IMR-90 (cell line): ENCODE measurements at regions not wholly inside any gene's neighbourhood (a gene's known extent, or its start where the extent isn't known, plus 50 kb on each side); places are given as distances from the start of the nearest gene placed in this dataset.

Experiments
- ATAC-seq: fragments of 200-7000 bp; cut with Tn5 transposase; 2 replicates; pipeline ENCODE4 v1.9.1; 2020; ENCODE audit warnings: low read depth, mild to moderate bottlenecking, moderate library complexity
- BruUV-seq: library from RNA; stranded (reverse); fragments of 400-500 nt; replicated peaks from 2 replicates; lab custom pipeline; 2021; lab: Mats Ljungman, UMichigan
- CTCF ChIA-PET: fragments of 300-600 bp; formaldehyde crosslinking; extraction: SDS; loops from one replicate; lab custom pipeline; 2021; ENCODE audit warnings: antibody characterized with exemption; lab: Yijun Ruan, JAX
- POLR2A ChIA-PET: fragments of 300-600 bp; sonication (Branson Sonifier 250); formaldehyde crosslinking; loops from one replicate; lab custom pipeline; 2022; ENCODE audit warnings: antibody characterized with exemption; ENCODE audit not compliant: unreplicated experiment; lab: Charles Lee
- DNase-seq: peaks from one replicate; pipeline ENCODE4 v3.0.0; 2013
- H2AFZ ChIP-seq: replicated peaks from 2 replicates; pipeline ENCODE3; 2013; ENCODE audit warnings: low read length, mild to moderate bottlenecking; ENCODE audit not compliant: poor library complexity
- H2AK5ac ChIP-seq: 2 replicates; pipeline ENCODE4 v1.6.1; 2013; ENCODE audit warnings: low read depth, low read length, inconsistent platforms
- H2AK9ac ChIP-seq: replicated peaks from 2 replicates; pipeline ENCODE3; 2013; ENCODE audit warnings: mild to moderate bottlenecking, low read depth, low read length, moderate library complexity; ENCODE audit not compliant: poor library complexity
- H2BK120ac ChIP-seq: 2 replicates; pipeline ENCODE4 v1.6.1; 2013; ENCODE audit warnings: low read depth, low read length, inconsistent platforms
- H2BK15ac ChIP-seq: 3 replicates; pipeline ENCODE4 v1.6.1; 2013; ENCODE audit warnings: low read depth, low read length, inconsistent platforms
- H2BK20ac ChIP-seq: 2 replicates; pipeline ENCODE4 v1.6.1; 2013; ENCODE audit warnings: low read depth, mild to moderate bottlenecking, inconsistent platforms, low read length, moderate library complexity
- H2BK5ac ChIP-seq: 2 replicates; pipeline ENCODE4 v1.6.1; 2013; ENCODE audit warnings: mild to moderate bottlenecking, low read depth, low read length, inconsistent platforms; ENCODE audit not compliant: poor library complexity, severe bottlenecking
- H3K14ac ChIP-seq: replicated peaks from 2 replicates; pipeline ENCODE4 v1.6.1; 2013; ENCODE audit warnings: low read depth, low read length, inconsistent platforms
- H3K18ac ChIP-seq: 2 replicates; pipeline ENCODE4 v1.6.1; 2013; ENCODE audit warnings: low read depth, low read length, control low read depth
- H3K23ac ChIP-seq: 2 replicates; pipeline ENCODE4 v1.6.1; 2013; ENCODE audit warnings: low read depth, low read length, inconsistent platforms
- H3K27ac ChIP-seq: 2 replicates; pipeline ENCODE4 v1.5.1; 2013; ENCODE audit warnings: mild to moderate bottlenecking, control low read depth, low read length; ENCODE audit not compliant: insufficient read depth
- H3K27me3 ChIP-seq: 2 replicates; pipeline ENCODE4 v1.6.1; 2013; ENCODE audit warnings: low read length; ENCODE audit not compliant: control insufficient read depth, insufficient read depth
- H3K36me3 ChIP-seq: 2 replicates; pipeline ENCODE4 v1.6.1; 2013; ENCODE audit warnings: low read length, mixed read lengths; ENCODE audit not compliant: control insufficient read depth, insufficient read depth
- H3K4ac ChIP-seq: 2 replicates; pipeline ENCODE4 v1.6.1; 2013; ENCODE audit warnings: low read depth, low read length, inconsistent platforms
- H3K4me1 ChIP-seq: 2 replicates; pipeline ENCODE4 v1.6.1; 2013; ENCODE audit warnings: low read length, mixed read lengths; ENCODE audit not compliant: control insufficient read depth, insufficient read depth
- H3K4me2 ChIP-seq: 2 replicates; pipeline ENCODE4 v1.6.1; 2013; ENCODE audit warnings: low read depth, mild to moderate bottlenecking, control low read depth, low read length, moderate library complexity
- H3K4me3 ChIP-seq: 2 replicates; pipeline ENCODE4 v1.5.1; 2013; ENCODE audit warnings: low read depth, mild to moderate bottlenecking, control low read depth, low read length, moderate library complexity; ENCODE audit not compliant: insufficient read depth
- H3K56ac ChIP-seq: 2 replicates; pipeline ENCODE4 v1.6.1; 2013; ENCODE audit warnings: low read length, inconsistent platforms; ENCODE audit not compliant: insufficient read depth; ENCODE audit errors: extremely low read depth
- H3K79me1 ChIP-seq, 2 experiments: 2 replicates each; pipeline ENCODE4 v1.6.1; 2013; ENCODE audit warnings: low read length in 2 of 2, inconsistent platforms in 1 of 2, low read depth in 1 of 2
- H3K9ac ChIP-seq: 2 replicates; pipeline ENCODE4 v1.6.1; 2013; ENCODE audit warnings: low read depth, low read length, control low read depth
- H3K9me1 ChIP-seq: 2 replicates; pipeline ENCODE4 v1.6.1; 2013; ENCODE audit warnings: low read length, inconsistent platforms; ENCODE audit not compliant: insufficient read depth
- H3K9me3 ChIP-seq: 2 replicates; pipeline ENCODE4 v1.6.1; 2013; ENCODE audit warnings: low read length; ENCODE audit not compliant: control insufficient read depth, insufficient read depth
- H4K20me1 ChIP-seq: 2 replicates; pipeline ENCODE4 v1.6.1; 2013; ENCODE audit warnings: low read length, inconsistent platforms; ENCODE audit not compliant: insufficient read depth
- H4K5ac ChIP-seq: 2 replicates; pipeline ENCODE4 v1.6.1; 2013; ENCODE audit warnings: mild to moderate bottlenecking, low read depth, low read length, control low read depth
- H4K8ac ChIP-seq, 2 experiments: 2 replicates each; pipeline ENCODE4 v1.6.1; 2013; ENCODE audit warnings: low read depth in 2 of 2, low read length in 2 of 2, control low read depth in 1 of 2, inconsistent platforms in 1 of 2
- H4K91ac ChIP-seq: 2 replicates; pipeline ENCODE4 v1.6.1; 2013; ENCODE audit warnings: low read depth, low read length, inconsistent platforms; ENCODE audit not compliant: insufficient read depth
- BHLHE40 ChIP-seq: fragments of 150-350 bp; IDR thresholded peaks from 2 replicates; pipeline ENCODE4 v1.6.1; 2016; ENCODE audit warnings: mild to moderate bottlenecking, low read depth, low read length
- CEBPB ChIP-seq: IDR thresholded peaks from 2 replicates; pipeline ENCODE4 v1.6.1; 2012; ENCODE audit warnings: low read depth, low read length, improper control_type of control experiment
- CHD1 ChIP-seq: IDR thresholded peaks from 2 replicates; pipeline ENCODE4 v1.6.1; 2012; ENCODE audit warnings: low read depth, low read length, improper control_type of control experiment
- FOS ChIP-seq: fragments of 150-350 bp; IDR thresholded peaks from 2 replicates; pipeline ENCODE4 v1.6.1; 2016; ENCODE audit warnings: low read depth, low read length
- MAFK ChIP-seq: IDR thresholded peaks from 2 replicates; pipeline ENCODE4 v1.6.1; 2012; ENCODE audit warnings: low read depth, low read length, improper control_type of control experiment
- MAZ ChIP-seq: IDR thresholded peaks from 2 replicates; pipeline ENCODE4 v1.6.1; 2012; ENCODE audit warnings: low read depth, mild to moderate bottlenecking, low read length, improper control_type of control experiment, moderate library complexity, borderline replicate concordance
- MXI1 ChIP-seq: IDR thresholded peaks from 2 replicates; pipeline ENCODE4 v1.6.1; 2012; ENCODE audit warnings: low read depth, mild to moderate bottlenecking, low read length, moderate library complexity, borderline replicate concordance
- NFE2L2 ChIP-seq: fragments of 150-350 bp; IDR thresholded peaks from 2 replicates; pipeline ENCODE4 v1.6.1; 2016; ENCODE audit warnings: low read depth, mild to moderate bottlenecking, low read length
- POLR2A ChIP-seq: IDR thresholded peaks from 2 replicates; pipeline ENCODE4 v1.6.1; 2012; ENCODE audit warnings: mild to moderate bottlenecking, low read depth, low read length
- RAD21 ChIP-seq: IDR thresholded peaks from 2 replicates; pipeline ENCODE4 v1.6.1; 2012; ENCODE audit warnings: low read length, improper control_type of control experiment
- RCOR1 ChIP-seq: IDR thresholded peaks from 2 replicates; pipeline ENCODE4 v1.6.1; 2012; ENCODE audit warnings: mild to moderate bottlenecking, low read length, improper control_type of control experiment; ENCODE audit not compliant: insufficient replicate concordance
- RFX5 ChIP-seq: IDR thresholded peaks from 2 replicates; pipeline ENCODE4 v1.8.0; 2012; ENCODE audit warnings: low read depth, mild to moderate bottlenecking, low read length, moderate library complexity
- SMC3 ChIP-seq: fragments of 150-350 bp; IDR thresholded peaks from 2 replicates; pipeline ENCODE4 v1.6.1; 2016; ENCODE audit warnings: low read depth, mild to moderate bottlenecking, antibody characterized with exemption, low read length, moderate library complexity
- WGBS, 2 experiments: methylation state at CpG; one replicate each; pipeline versions ENCODE4 v1.1.5 to v1.1.7; 2013; ENCODE audit warnings: missing lambda C conversion rate in 2 of 2; ENCODE audit not compliant: insufficient read length in 1 of 2; ENCODE audit errors: extremely low coverage in 2 of 2; 5-methylcytosine and 5-hydroxymethylcytosine counted together
- dilution Hi-C: fragments of 300-500 bp; cut with HindIII; formaldehyde crosslinking; loops from one replicate; pipeline ENCODE4 v1.14.3; 2018; ENCODE audit warnings: low sequenced_read_pairs; ENCODE audit not compliant: unreplicated experiment
- in situ Hi-C: fragments of 300-500 bp; cut with MboI; formaldehyde crosslinking; loops from 3 replicates; pipeline ENCODE4 v1.14.3; 2019; ENCODE audit warnings: low sequenced_read_pairs, inconsistent platforms, mixed read lengths
- intact Hi-C: fragments of 100-400 bp; cut with micrococcal nuclease; formaldehyde crosslinking; loops from 2 replicates; pipeline ENCODE4 v1.10.0; 2022
- TF ChIP-seq, protein P1 (sequence below): fragments of 150-350 bp; IDR thresholded peaks from 2 replicates; pipeline ENCODE4 v1.6.1; 2017; ENCODE audit warnings: mild to moderate bottlenecking, antibody characterized with exemption, low read length, low read depth
- TF ChIP-seq, protein P2 (sequence below): conservative IDR thresholded peaks from 2 replicates; pipeline ENCODE4 v1.5.1; 2012; ENCODE audit warnings: mild to moderate bottlenecking, low read depth, low read length, improper control_type of control experiment
- TF ChIP-seq, protein P3 (sequence below): fragments of 150-350 bp; IDR thresholded peaks from 2 replicates; pipeline ENCODE4 v1.6.1; 2016; ENCODE audit warnings: low read depth, mild to moderate bottlenecking, low read length, moderate library complexity, borderline replicate concordance

DNA sequence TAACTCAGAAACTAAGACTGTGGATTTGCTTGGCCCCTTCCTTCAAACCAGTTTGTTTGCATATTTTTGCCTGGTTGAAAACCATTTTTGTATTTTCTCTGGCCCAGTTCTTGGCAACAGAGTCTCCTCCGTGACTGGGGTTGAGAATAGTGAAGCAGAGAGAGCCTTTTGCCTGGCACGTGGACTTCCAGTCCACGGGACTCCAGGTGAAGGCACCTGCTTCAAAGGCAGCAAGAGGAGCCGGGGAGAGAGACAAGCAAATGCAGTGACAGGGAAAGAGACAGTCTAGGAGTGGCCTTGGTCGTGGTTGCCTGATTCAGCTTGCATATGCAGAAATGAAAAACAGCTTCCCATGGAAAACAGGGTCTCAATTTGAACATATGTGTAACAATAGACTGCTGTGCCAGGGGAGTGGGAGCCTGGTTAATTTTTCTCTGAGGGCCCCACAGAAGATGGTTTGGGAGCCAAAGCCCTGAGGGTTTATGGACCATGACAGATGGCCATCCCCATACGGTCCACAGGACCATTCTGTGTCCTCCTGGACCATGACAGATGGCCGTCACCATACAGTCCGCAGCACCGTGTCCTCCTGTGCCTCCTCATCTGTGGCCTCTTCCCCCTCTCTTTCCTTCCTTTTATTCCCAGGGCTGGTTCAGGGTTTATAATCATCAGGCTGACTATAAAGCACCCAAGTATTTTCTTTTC is 272.2 kb upstream of the RASGEF1B start:
- intact Hi-C loops (no loop called here), in situ Hi-C loops (no loop called here), dilution Hi-C loops (no loop called here)
- H3K4me3 ChIP-seq = no peak overlapping the region
- no peak overlapping the region for H2BK15ac ChIP-seq
- ATAC-seq = no peak
- TF ChIP-seq, protein P1, sequence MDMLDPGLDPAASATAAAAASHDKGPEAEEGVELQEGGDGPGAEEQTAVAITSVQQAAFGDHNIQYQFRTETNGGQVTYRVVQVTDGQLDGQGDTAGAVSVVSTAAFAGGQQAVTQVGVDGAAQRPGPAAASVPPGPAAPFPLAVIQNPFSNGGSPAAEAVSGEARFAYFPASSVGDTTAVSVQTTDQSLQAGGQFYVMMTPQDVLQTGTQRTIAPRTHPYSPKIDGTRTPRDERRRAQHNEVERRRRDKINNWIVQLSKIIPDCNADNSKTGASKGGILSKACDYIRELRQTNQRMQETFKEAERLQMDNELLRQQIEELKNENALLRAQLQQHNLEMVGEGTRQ = no peak
- TF ChIP-seq RFX5 (no peak), FOS (no peak), SMC3 (no peak), CEBPB (no peak), RCOR1 (no peak), POLR2A (no peak), RAD21 (no peak), MAFK (no peak), MXI1 (no peak), NFE2L2 (no peak), CHD1 (no peak), BHLHE40 (no peak), MAZ (no peak)
- TF ChIP-seq, protein P2, sequence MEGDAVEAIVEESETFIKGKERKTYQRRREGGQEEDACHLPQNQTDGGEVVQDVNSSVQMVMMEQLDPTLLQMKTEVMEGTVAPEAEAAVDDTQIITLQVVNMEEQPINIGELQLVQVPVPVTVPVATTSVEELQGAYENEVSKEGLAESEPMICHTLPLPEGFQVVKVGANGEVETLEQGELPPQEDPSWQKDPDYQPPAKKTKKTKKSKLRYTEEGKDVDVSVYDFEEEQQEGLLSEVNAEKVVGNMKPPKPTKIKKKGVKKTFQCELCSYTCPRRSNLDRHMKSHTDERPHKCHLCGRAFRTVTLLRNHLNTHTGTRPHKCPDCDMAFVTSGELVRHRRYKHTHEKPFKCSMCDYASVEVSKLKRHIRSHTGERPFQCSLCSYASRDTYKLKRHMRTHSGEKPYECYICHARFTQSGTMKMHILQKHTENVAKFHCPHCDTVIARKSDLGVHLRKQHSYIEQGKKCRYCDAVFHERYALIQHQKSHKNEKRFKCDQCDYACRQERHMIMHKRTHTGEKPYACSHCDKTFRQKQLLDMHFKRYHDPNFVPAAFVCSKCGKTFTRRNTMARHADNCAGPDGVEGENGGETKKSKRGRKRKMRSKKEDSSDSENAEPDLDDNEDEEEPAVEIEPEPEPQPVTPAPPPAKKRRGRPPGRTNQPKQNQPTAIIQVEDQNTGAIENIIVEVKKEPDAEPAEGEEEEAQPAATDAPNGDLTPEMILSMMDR = no peak
- TF ChIP-seq, protein P3, sequence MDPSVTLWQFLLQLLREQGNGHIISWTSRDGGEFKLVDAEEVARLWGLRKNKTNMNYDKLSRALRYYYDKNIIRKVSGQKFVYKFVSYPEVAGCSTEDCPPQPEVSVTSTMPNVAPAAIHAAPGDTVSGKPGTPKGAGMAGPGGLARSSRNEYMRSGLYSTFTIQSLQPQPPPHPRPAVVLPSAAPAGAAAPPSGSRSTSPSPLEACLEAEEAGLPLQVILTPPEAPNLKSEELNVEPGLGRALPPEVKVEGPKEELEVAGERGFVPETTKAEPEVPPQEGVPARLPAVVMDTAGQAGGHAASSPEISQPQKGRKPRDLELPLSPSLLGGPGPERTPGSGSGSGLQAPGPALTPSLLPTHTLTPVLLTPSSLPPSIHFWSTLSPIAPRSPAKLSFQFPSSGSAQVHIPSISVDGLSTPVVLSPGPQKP = no peak
- no peaks in the 10 kb centered on the region for H3K79me1 ChIP-seq
- no peak overlapping the region for H2AK5ac ChIP-seq
- 49% methylated on average over 7 of the region's 9 CpGs; no CpG with 5 or more reads in 1 of the 2 experiments for WGBS, 2 experiments
- H3K14ac ChIP-seq = no peak overlapping the region
- H3K18ac ChIP-seq = no peak overlapping the region
- no peak overlapping the region for H3K56ac ChIP-seq
- no peak overlapping the region for H2AFZ ChIP-seq
- no peaks in the 10 kb centered on the region for H4K20me1 ChIP-seq
- H3K9ac ChIP-seq = no peak overlapping the region
- H3K27ac ChIP-seq = no peak overlapping the region
- H2AK9ac ChIP-seq = no peak overlapping the region
- no peak overlapping the region for H4K8ac ChIP-seq
- H2BK20ac ChIP-seq = no peak overlapping the region
- DNase-seq = no peak
- H2BK5ac ChIP-seq = no peak overlapping the region
- no peaks in the 10 kb centered on the region for H3K27me3 ChIP-seq
- H4K91ac ChIP-seq = no peak overlapping the region
- ChIA-PET CTCF (no interaction called here), POLR2A (no interaction called here)
- H3K4me2 ChIP-seq = no peak overlapping the region
- no peak overlapping the region for H3K4ac ChIP-seq
- no peaks in the 10 kb centered on the region for H3K9me3 ChIP-seq
- H3K23ac ChIP-seq = no peak overlapping the region
- BruUV-seq = no TSS peak
- no peaks in the 10 kb centered on the region for H3K4me1 ChIP-seq
- no peaks in the 10 kb centered on the region for H3K36me3 ChIP-seq
- no peak overlapping the region for H2BK120ac ChIP-seq
- no peaks in the 10 kb centered on the region for H3K9me1 ChIP-seq
- H4K5ac ChIP-seq = no peak overlapping the region
